ENCODE measurements at regions not wholly inside any gene's neighbourhood (a gene's known extent, or its start where the extent isn't known, plus 50 kb on each side); places are given as distances from the start of the nearest gene placed in this dataset.
A peak's percentile ranks its signal among the peaks of the same experiment; 100 is the strongest.

DNA sequence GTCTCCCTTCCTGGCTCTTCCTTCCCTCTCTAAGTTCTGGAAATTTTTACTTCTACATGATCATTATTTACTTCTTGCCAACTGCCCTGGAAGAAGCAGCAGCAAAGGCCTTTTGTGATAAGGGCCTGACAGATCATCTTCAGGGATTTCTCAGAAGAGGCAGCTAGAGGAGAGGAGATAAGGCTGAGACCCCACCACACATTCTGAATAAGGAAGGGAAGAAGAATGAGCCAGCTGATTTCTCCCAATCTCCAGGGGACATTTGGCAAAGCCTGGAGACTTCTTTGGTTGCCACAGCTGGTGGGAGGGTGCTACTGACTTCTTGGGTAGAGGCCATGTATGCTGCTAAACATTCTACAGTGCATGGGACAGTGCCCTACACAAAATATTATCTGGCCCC lies 122.4 kb upstream of the OR9Q1 start:
- Histone ChIP-seq H2BK120ac (ENCODE audit: low read depth, low read length) (no peak overlapping the region), H3K79me1 (ENCODE audit: low read depth, low read length) (no peaks in the 10 kb centered on the region), H3K4ac (ENCODE audit: low read length) (no peak overlapping the region), H3K9ac (ENCODE audit: low read depth, low read length, poor library complexity) (no peak overlapping the region), H3K4me2 (ENCODE audit: insufficient read depth, low read length, poor library complexity, severe bottlenecking) (no peak overlapping the region), H4K91ac (ENCODE audit: low read depth, low read length, poor library complexity) (no peak overlapping the region), H3K14ac (ENCODE audit: low read length) (no peak overlapping the region), H3K4me3 (ENCODE audit: low read length in 2 of 2) (no peak overlapping the region), H3K18ac (ENCODE audit: low read length) (no peak overlapping the region), H2AK5ac (ENCODE audit: low read depth, low read length) (no peak overlapping the region), H3K23ac (ENCODE audit: low read depth, low read length, poor library complexity) (no peak overlapping the region), H2BK12ac (ENCODE audit: low read length) (no peak overlapping the region), H3K9me3 (replicated peaks in 1 of 2; ENCODE audit: control insufficient read depth in 2 of 2, insufficient read depth in 1 of 2, low read depth in 1 of 2, low read length in 2 of 2) (peaks cover 0 to 3% of the 10 kb centered on the region in 2 donors), H2BK5ac (ENCODE audit: low read length) (no peak overlapping the region), H3K27me3 (ENCODE audit: control insufficient read depth in 3 of 3, insufficient read depth in 3 of 3, low read depth in 1 of 3, low read length in 3 of 3) (no peaks in the 10 kb centered on the region), H2BK15ac (ENCODE audit: low read length) (no peak overlapping the region), H4K8ac (ENCODE audit: low read depth, low read length) (no peak overlapping the region), H3K36me3 (replicated peaks in 1 of 2; ENCODE audit: control insufficient read depth in 2 of 2, insufficient read depth in 2 of 2, low read length in 2 of 2) (no peaks in the 10 kb centered on the region), H3K4me1 (ENCODE audit: control insufficient read depth in 2 of 2, insufficient read depth in 1 of 2, low read depth in 1 of 2, low read length in 2 of 2) (no peaks in the 10 kb centered on the region), H3K27ac (replicated peaks; ENCODE audit: low read length) (no peak overlapping the region), H2AFZ (ENCODE audit: low read length) (no peak overlapping the region)
- DNase-seq (ENCODE audit: low spot score): no peak

DNA sequence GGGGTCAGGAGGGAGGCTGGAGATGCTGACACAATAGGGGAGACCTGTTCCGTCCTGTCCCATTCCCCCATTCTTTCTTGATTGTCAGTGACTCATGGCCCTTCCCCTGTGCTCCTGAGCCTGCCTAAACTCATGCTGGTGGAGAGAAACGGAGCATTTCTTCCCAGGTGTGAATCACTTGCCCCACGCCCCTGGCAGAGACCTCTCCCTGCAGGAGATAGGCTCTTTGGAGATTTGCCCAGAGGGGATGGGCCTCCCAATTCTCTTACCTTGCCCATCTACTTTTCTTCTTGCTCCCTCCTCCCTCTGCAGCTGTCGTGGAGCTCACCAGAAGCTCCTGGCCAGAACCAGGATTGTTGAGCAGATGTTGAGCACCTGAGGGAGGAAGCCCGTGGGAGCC lies 121.9 kb upstream of the OR9Q1 start:
- Histone ChIP-seq H3K27ac (replicated peaks; ENCODE audit: low read length) (no peak overlapping the region), H3K4me1 (ENCODE audit: control insufficient read depth in 2 of 2, insufficient read depth in 1 of 2, low read depth in 1 of 2, low read length in 2 of 2) (no peaks in the 10 kb centered on the region), H3K4ac (ENCODE audit: low read length) (no peak overlapping the region), H2BK120ac (ENCODE audit: low read depth, low read length) (no peak overlapping the region), H3K4me3 (ENCODE audit: low read length in 2 of 2) (no peak overlapping the region), H3K9ac (ENCODE audit: low read depth, low read length, poor library complexity) (no peak overlapping the region), H3K36me3 (replicated peaks in 1 of 2; ENCODE audit: control insufficient read depth in 2 of 2, insufficient read depth in 2 of 2, low read length in 2 of 2) (no peaks in the 10 kb centered on the region), H2BK5ac (ENCODE audit: low read length) (no peak overlapping the region), H4K91ac (ENCODE audit: low read depth, low read length, poor library complexity) (no peak overlapping the region), H3K9me3 (replicated peaks in 1 of 2; ENCODE audit: control insufficient read depth in 2 of 2, insufficient read depth in 1 of 2, low read depth in 1 of 2, low read length in 2 of 2) (peaks cover 0 to 3% of the 10 kb centered on the region in 2 donors), H3K18ac (ENCODE audit: low read length) (no peak overlapping the region), H3K14ac (ENCODE audit: low read length) (no peak overlapping the region), H3K27me3 (ENCODE audit: control insufficient read depth in 3 of 3, insufficient read depth in 3 of 3, low read depth in 1 of 3, low read length in 3 of 3) (no peaks in the 10 kb centered on the region), H2AK5ac (ENCODE audit: low read depth, low read length) (no peak overlapping the region), H4K8ac (ENCODE audit: low read depth, low read length) (no peak overlapping the region), H3K79me1 (ENCODE audit: low read depth, low read length) (no peaks in the 10 kb centered on the region), H2BK15ac (ENCODE audit: low read length) (no peak overlapping the region), H3K4me2 (ENCODE audit: insufficient read depth, low read length, poor library complexity, severe bottlenecking) (no peak overlapping the region), H2BK12ac (ENCODE audit: low read length) (no peak overlapping the region), H3K23ac (ENCODE audit: low read depth, low read length, poor library complexity) (peak overlapping the region; percentile 20), H2AFZ (ENCODE audit: low read length) (no peak overlapping the region)
- no peak for DNase-seq (ENCODE audit: low spot score)
- no CpG with 5 or more reads among the region's 5 CpGs for WGBS, 2 donors (ENCODE audit: extremely low coverage in 2 of 2, insufficient read length in 2 of 2, insufficient replicate concordance in 1 of 2)

DNA sequence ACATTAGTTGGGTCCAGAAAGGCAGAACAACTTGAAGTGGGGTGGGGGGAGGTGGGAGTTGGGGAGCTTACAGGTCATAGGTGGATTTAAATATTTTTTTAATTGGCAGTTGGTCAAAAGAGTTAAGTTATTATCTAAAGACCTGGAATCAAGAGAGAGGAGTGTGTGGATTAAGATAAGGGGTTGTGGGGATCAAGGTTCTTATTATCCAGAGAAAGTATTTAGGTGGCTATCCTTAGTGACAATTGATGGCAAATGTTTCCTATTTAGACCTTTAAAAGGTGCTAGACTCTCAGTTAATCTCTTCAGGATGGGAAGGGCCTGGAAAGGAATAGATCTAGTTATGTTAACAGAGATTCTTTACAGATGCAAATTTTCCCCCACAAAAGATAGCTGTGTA lies 120.7 kb upstream of the OR9Q1 start:
- Histone ChIP-seq H4K91ac (ENCODE audit: low read depth, low read length, poor library complexity) (no peak overlapping the region), H3K27me3 (ENCODE audit: control insufficient read depth in 3 of 3, insufficient read depth in 3 of 3, low read depth in 1 of 3, low read length in 3 of 3) (no peaks in the 10 kb centered on the region), H3K4me2 (ENCODE audit: insufficient read depth, low read length, poor library complexity, severe bottlenecking) (no peak overlapping the region), H3K9ac (ENCODE audit: low read depth, low read length, poor library complexity) (no peak overlapping the region), H3K36me3 (replicated peaks in 1 of 2; ENCODE audit: control insufficient read depth in 2 of 2, insufficient read depth in 2 of 2, low read length in 2 of 2) (no peaks in the 10 kb centered on the region), H4K8ac (ENCODE audit: low read depth, low read length) (no peak overlapping the region), H3K79me1 (ENCODE audit: low read depth, low read length) (no peaks in the 10 kb centered on the region), H2BK5ac (ENCODE audit: low read length) (no peak overlapping the region), H3K23ac (ENCODE audit: low read depth, low read length, poor library complexity) (no peak overlapping the region), H2BK120ac (ENCODE audit: low read depth, low read length) (no peak overlapping the region), H2BK12ac (ENCODE audit: low read length) (no peak overlapping the region), H3K4me3 (ENCODE audit: low read length in 2 of 2) (no peak overlapping the region), H3K9me3 (replicated peaks in 1 of 2; ENCODE audit: control insufficient read depth in 2 of 2, insufficient read depth in 1 of 2, low read depth in 1 of 2, low read length in 2 of 2) (peaks cover 0 to 3% of the 10 kb centered on the region in 2 donors), H2AK5ac (ENCODE audit: low read depth, low read length) (no peak overlapping the region), H3K14ac (ENCODE audit: low read length) (no peak overlapping the region), H3K4me1 (ENCODE audit: control insufficient read depth in 2 of 2, insufficient read depth in 1 of 2, low read depth in 1 of 2, low read length in 2 of 2) (no peaks in the 10 kb centered on the region), H3K27ac (replicated peaks; ENCODE audit: low read length) (no peak overlapping the region), H2BK15ac (ENCODE audit: low read length) (no peak overlapping the region), H2AFZ (ENCODE audit: low read length) (no peak overlapping the region), H3K4ac (ENCODE audit: low read length) (no peak overlapping the region), H3K18ac (ENCODE audit: low read length) (no peak overlapping the region)
- no peak for DNase-seq (ENCODE audit: low spot score)

DNA sequence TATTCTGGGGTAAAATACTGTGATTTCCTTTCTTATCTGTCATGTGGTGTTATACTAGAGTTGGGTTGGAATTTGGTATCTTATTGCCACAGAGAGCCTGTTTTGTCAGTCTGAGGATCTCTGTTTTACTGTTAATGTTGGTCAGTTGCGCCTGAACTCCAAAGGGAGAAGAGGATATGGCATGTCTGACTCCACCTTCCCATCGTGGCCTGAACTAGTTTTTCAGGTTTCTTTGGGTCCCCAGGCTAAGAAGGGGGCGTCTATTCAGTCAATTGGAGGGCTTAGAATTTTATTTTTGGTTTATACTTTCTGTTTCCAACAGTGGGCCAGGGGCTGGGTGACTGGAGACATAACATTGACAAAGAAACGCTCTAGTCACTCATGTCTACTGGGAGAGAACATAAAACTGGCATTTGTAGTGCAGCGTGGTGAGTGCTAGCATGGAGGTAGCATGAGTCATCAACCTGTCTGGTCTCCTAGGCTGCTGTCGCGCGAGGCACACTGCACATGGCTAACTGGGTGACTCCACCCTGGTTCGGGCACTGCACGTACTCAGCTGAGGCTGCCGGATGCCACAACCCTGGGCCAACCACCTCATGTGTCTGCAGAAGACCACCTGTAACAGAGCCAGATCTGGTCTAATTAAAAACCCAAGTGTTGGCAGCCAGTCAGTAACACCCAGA lies 120.1 kb upstream of the OR9Q1 start:
- Histone ChIP-seq H2BK15ac (ENCODE audit: low read length) (no peak overlapping the region), H2AK5ac (ENCODE audit: low read depth, low read length) (no peak overlapping the region), H2BK12ac (ENCODE audit: low read length) (no peak overlapping the region), H3K36me3 (replicated peaks in 1 of 2; ENCODE audit: control insufficient read depth in 2 of 2, insufficient read depth in 2 of 2, low read length in 2 of 2) (no peaks in the 10 kb centered on the region), H2AFZ (ENCODE audit: low read length) (no peak overlapping the region), H3K27ac (replicated peaks; ENCODE audit: low read length) (no peak overlapping the region), H3K4me1 (ENCODE audit: control insufficient read depth in 2 of 2, insufficient read depth in 1 of 2, low read depth in 1 of 2, low read length in 2 of 2) (no peaks in the 10 kb centered on the region), H4K8ac (ENCODE audit: low read depth, low read length) (no peak overlapping the region), H2BK120ac (ENCODE audit: low read depth, low read length) (no peak overlapping the region), H3K4ac (ENCODE audit: low read length) (no peak overlapping the region), H3K14ac (ENCODE audit: low read length) (peak overlapping the region; percentile 31), H3K9ac (ENCODE audit: low read depth, low read length, poor library complexity) (no peak overlapping the region), H3K4me2 (ENCODE audit: insufficient read depth, low read length, poor library complexity, severe bottlenecking) (no peak overlapping the region), H2BK5ac (ENCODE audit: low read length) (no peak overlapping the region), H4K91ac (ENCODE audit: low read depth, low read length, poor library complexity) (no peak overlapping the region), H3K18ac (ENCODE audit: low read length) (peak overlapping the region; percentile 53), H3K27me3 (ENCODE audit: control insufficient read depth in 3 of 3, insufficient read depth in 3 of 3, low read depth in 1 of 3, low read length in 3 of 3) (no peaks in the 10 kb centered on the region), H3K23ac (ENCODE audit: low read depth, low read length, poor library complexity) (no peak overlapping the region), H3K9me3 (replicated peaks in 1 of 2; ENCODE audit: control insufficient read depth in 2 of 2, insufficient read depth in 1 of 2, low read depth in 1 of 2, low read length in 2 of 2) (peaks cover 0 to 3% of the 10 kb centered on the region in 2 donors), H3K79me1 (ENCODE audit: low read depth, low read length) (no peaks in the 10 kb centered on the region), H3K4me3 (ENCODE audit: low read length in 2 of 2) (no peak overlapping the region)
- WGBS, 2 donors (ENCODE audit: extremely low coverage in 2 of 2, insufficient read length in 2 of 2, insufficient replicate concordance in 1 of 2): no CpG with 5 or more reads among the region's 11 CpGs
- no peak for DNase-seq (ENCODE audit: low spot score)

All from neuronal stem cell (in vitro differentiated cells).